ENCODE measurements at regions not wholly inside any gene's neighbourhood (a gene's known extent, or its start where the extent isn't known, plus 50 kb on each side); places are given as distances from the start of the nearest gene placed in this dataset.

DNA sequence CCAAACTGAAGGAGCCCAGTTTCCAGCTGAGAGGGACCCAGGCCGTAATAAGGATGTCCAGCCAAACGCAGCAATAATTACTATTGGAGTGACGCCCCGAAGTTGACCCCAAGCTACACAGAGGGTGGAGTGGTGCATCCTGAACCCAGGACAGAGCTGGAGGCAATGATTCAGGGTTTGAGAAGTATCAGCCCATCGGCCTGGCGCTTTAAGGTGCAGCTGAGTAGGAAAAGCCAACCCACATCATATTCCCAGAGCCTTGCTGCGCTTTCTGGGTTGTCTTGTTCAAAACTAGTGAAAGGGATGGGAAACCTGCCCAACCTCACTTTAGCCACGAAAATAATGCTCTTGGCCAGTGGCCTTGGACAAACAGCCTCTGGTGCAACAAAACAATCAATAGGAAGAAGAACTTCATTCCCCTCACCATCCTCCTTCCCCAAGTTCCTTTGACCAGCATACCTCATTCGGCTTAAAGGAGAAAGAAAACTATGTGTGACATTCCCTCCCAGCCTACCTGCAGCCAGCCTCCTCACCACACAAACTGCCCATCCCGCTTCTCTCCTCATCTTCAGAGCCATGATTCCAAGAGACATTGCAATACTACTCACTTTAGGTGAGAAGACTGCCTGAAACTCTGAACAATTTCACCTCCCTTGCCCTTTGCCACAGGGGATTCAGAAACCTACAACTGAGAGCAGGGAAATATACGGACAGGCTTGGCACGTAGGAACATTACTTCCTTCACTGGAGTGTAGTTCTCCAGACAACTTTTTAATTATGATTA lies 217.2 kb upstream of the MKLN1 start:
- TF ChIP-seq CTCF (IDR thresholded peaks at IDR 0.05) (no peak), ZFX (IDR thresholded peaks at IDR 0.05; ENCODE audit: borderline replicate concordance) (no peak)

Measured in 22Rv1 (cell line).